H9 (cell line): ENCODE measurements at regions not wholly inside any gene's neighbourhood (a gene's known extent, or its start where the extent isn't known, plus 50 kb on each side); places are given as distances from the start of the nearest gene placed in this dataset.

Experiments used
- DNase-seq: peaks from one replicate; pipeline ENCODE4 v3.0.0-alpha.2; 2017
- H2AFZ ChIP-seq: one replicate; pipeline ENCODE4 v1.6.1; 2013; ENCODE audit warnings: mild to moderate bottlenecking, low read length, control low read depth, moderate library complexity
- H2AK5ac ChIP-seq: 2 replicates; pipeline ENCODE4 v1.6.1; 2013; ENCODE audit warnings: low read length, control low read depth, mixed read lengths; ENCODE audit not compliant: insufficient read length
- H2BK120ac ChIP-seq: one replicate; pipeline ENCODE4 v1.6.1; 2013; ENCODE audit warnings: low read depth, mild to moderate bottlenecking, low read length, control low read depth, inconsistent platforms; ENCODE audit not compliant: poor library complexity, severe bottlenecking
- H2BK12ac ChIP-seq: 2 replicates; pipeline ENCODE4 v1.6.1; 2013; ENCODE audit warnings: low read length, control low read depth, mixed read lengths, low read depth; ENCODE audit not compliant: insufficient read length
- H2BK15ac ChIP-seq: 2 replicates; pipeline ENCODE4 v1.6.1; 2013; ENCODE audit warnings: low read depth, low read length, control low read depth
- H2BK20ac ChIP-seq: one replicate; pipeline ENCODE4 v1.6.1; 2013; ENCODE audit warnings: low read depth, mild to moderate bottlenecking, low read length, control low read depth, inconsistent platforms; ENCODE audit not compliant: poor library complexity, severe bottlenecking
- H2BK5ac ChIP-seq: 2 replicates; pipeline ENCODE4 v1.6.1; 2013; ENCODE audit warnings: low read length, control low read depth, mixed read lengths; ENCODE audit not compliant: insufficient read length
- H3K14ac ChIP-seq: 2 replicates; pipeline ENCODE4 v1.6.1; 2013; ENCODE audit warnings: low read length, control low read depth; ENCODE audit not compliant: insufficient read depth
- H3K18ac ChIP-seq: 2 replicates; pipeline ENCODE4 v1.6.1; 2013; ENCODE audit warnings: low read depth, mild to moderate bottlenecking, mixed read lengths, low read length, control low read depth; ENCODE audit not compliant: insufficient read length
- H3K23ac ChIP-seq: 2 replicates; pipeline ENCODE4 v1.6.1; 2013; ENCODE audit warnings: low read length, control low read depth, mixed read lengths, low read depth; ENCODE audit not compliant: insufficient read length
- H3K23me2 ChIP-seq: 2 replicates; pipeline ENCODE4 v1.6.1; 2013; ENCODE audit warnings: low read depth, mild to moderate bottlenecking, mixed read lengths, low read length, control low read depth; ENCODE audit not compliant: insufficient read length, poor library complexity, severe bottlenecking
- H3K27ac ChIP-seq: 2 replicates; pipeline ENCODE4 v1.5.1; 2013; ENCODE audit warnings: low read length, control low read depth, mixed read lengths, low read depth; ENCODE audit not compliant: insufficient read length
- H3K27me3 ChIP-seq: 2 replicates; pipeline ENCODE4 v1.6.1; 2013; ENCODE audit warnings: low read length, control low read depth, inconsistent platforms; ENCODE audit not compliant: insufficient read depth
- H3K4ac ChIP-seq: 2 replicates; pipeline ENCODE4 v1.6.1; 2013; ENCODE audit warnings: low read depth, mild to moderate bottlenecking, control low read depth, inconsistent platforms, low read length, moderate library complexity
- H3K4me1 ChIP-seq: 2 replicates; pipeline ENCODE4 v1.6.1; 2013; ENCODE audit warnings: low read length, control low read depth, inconsistent platforms; ENCODE audit not compliant: insufficient read depth
- H3K4me2 ChIP-seq: 2 replicates; pipeline ENCODE4 v1.6.1; 2013; ENCODE audit warnings: low read length, control low read depth, mixed read lengths; ENCODE audit not compliant: insufficient read length, insufficient read depth
- H3K56ac ChIP-seq: 2 replicates; pipeline ENCODE4 v1.6.1; 2013; ENCODE audit warnings: low read depth, mild to moderate bottlenecking, mixed read lengths, low read length, control low read depth; ENCODE audit not compliant: insufficient read length
- H3K79me1 ChIP-seq: 2 replicates; pipeline ENCODE4 v1.6.1; 2013; ENCODE audit warnings: low read depth, mild to moderate bottlenecking, moderate library complexity, low read length, control low read depth, inconsistent platforms; ENCODE audit not compliant: insufficient read depth, poor library complexity, severe bottlenecking
- H3K79me2 ChIP-seq: 2 replicates; pipeline ENCODE4 v1.6.1; 2013; ENCODE audit warnings: low read length, control low read depth, inconsistent platforms; ENCODE audit not compliant: insufficient read depth
- H3K9ac ChIP-seq: 2 replicates; pipeline ENCODE4 v1.6.1; 2013; ENCODE audit warnings: low read length, control low read depth, mixed read lengths; ENCODE audit not compliant: insufficient read length; ENCODE audit errors: extremely low read depth
- H3K9me3 ChIP-seq: one replicate; pipeline ENCODE4 v1.6.1; 2013; ENCODE audit warnings: low read depth, low read length, inconsistent platforms; ENCODE audit not compliant: control insufficient read depth
- H3T11ph ChIP-seq: one replicate; pipeline ENCODE4 v1.6.1; 2013; ENCODE audit warnings: mild to moderate bottlenecking, low read length, control low read depth, inconsistent platforms
- H4K20me1 ChIP-seq: one replicate; pipeline ENCODE4 v1.6.1; 2013; ENCODE audit not compliant: control insufficient read depth, insufficient read length, insufficient read depth
- H4K5ac ChIP-seq: 2 replicates; pipeline ENCODE4 v1.6.1; 2013; ENCODE audit warnings: low read depth, mild to moderate bottlenecking, mixed read lengths, low read length, control low read depth; ENCODE audit not compliant: insufficient read length
- H4K8ac ChIP-seq: replicated peaks from 2 replicates; pipeline ENCODE4 v1.6.1; 2013; ENCODE audit warnings: low read length, control low read depth, mixed read lengths, low read depth; ENCODE audit not compliant: insufficient read length
- H4K91ac ChIP-seq: 2 replicates; pipeline ENCODE4 v1.6.1; 2013; ENCODE audit warnings: low read depth, mild to moderate bottlenecking, moderate library complexity, mixed read lengths, low read length, control low read depth; ENCODE audit not compliant: insufficient read length
- H3K27ac Mint-ChIP-seq, 3 experiments: 2 replicates in 2 of 3; 3 replicates in 1 of 3; pipeline ENCODE4 v1.8.0; 2020 to 2021; ENCODE audit warnings: mixed read lengths in 3 of 3, mild to moderate bottlenecking in 1 of 3, moderate library complexity in 1 of 3
- H3K27me3 Mint-ChIP-seq: 2 replicates; pipeline ENCODE4 v1.8.0; 2021; ENCODE audit warnings: low read depth, mild to moderate bottlenecking, moderate library complexity, mixed read lengths
- H3K36me3 Mint-ChIP-seq, 3 experiments: 2 replicates in 2 of 3; 3 replicates in 1 of 3; pipeline ENCODE4 v1.8.0; 2020 to 2021; ENCODE audit warnings: low read depth in 3 of 3, mixed read lengths in 3 of 3; ENCODE audit not compliant: insufficient read depth in 1 of 3
- H3K4me1 Mint-ChIP-seq, 2 experiments: 2 replicates each; pipeline ENCODE4 v1.8.0; 2020; ENCODE audit warnings: mixed read lengths in 2 of 2
- H3K4me3 Mint-ChIP-seq, 2 experiments: 2 replicates in 1 of 2; 3 replicates in 1 of 2; pipeline ENCODE4 v1.8.0; 2020 to 2021; ENCODE audit warnings: mild to moderate bottlenecking in 2 of 2, mixed read lengths in 2 of 2, moderate library complexity in 1 of 2
- H3K9me3 Mint-ChIP-seq, 2 experiments: 2 replicates in 1 of 2; 3 replicates in 1 of 2; pipeline ENCODE4 v1.8.0; 2020; ENCODE audit warnings: mild to moderate bottlenecking in 2 of 2, mixed read lengths in 2 of 2, moderate library complexity in 1 of 2
- whole genome bisulfite sequencing: extraction: QIAGEN DNeasy Blood & Tissue Kit; methylation state at CpG from one replicate; pipeline ENCODE4 v1.1.7; 2013; ENCODE audit warnings: missing lambda C conversion rate, low lambda C conversion rate, mixed read lengths; ENCODE audit not compliant: insufficient read length; ENCODE audit errors: extremely low coverage; 5-methylcytosine and 5-hydroxymethylcytosine counted together
- TF ChIP-seq, protein P1 (sequence below): fragments of 200-600 bp; sonication (generic); conservative IDR thresholded peaks from 3 replicates; pipeline ENCODE4 v1.8.0; 2021; ENCODE audit warnings: antibody characterized with exemption, mild to moderate bottlenecking

DNA sequence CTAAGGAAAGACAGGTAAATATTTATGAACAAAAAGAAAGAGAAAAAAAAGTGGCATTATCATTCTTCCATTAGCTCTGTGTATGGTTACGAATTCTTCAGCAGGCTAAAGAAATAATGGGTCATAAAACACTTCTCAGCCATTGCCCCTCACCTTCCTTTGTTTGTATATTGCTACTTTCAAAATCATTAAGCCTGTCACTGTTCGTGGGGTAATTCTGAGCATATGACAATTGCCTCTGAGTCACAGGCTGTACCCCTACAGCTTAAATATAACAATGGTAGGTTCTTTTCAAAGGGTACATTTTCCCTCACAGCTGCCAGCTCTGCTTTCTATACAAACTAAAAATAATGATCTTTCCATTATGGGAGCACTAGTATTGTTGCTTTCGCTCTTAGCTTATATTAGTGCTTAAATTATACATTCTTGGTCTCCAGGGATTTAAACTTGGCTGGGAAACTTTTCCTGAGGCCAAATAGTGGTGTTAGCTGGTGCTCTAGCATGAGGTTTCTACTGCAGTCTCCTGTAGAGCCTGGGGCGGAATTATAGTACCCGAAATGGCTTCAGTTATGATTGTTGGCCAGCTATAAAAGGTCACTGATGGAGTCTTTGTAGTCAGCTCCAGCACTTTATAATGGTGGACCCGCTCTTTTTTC lies 74.7 kb upstream of the CDH11 start:
- Mint-ChIP-seq H3K36me3 (no peaks in the 10 kb centered on the region; a peak in 1 of 7 replicates), H3K4me3 (no peak overlapping the region), H3K9me3 (no peaks in the 10 kb centered on the region; a peak in 1 of 5 replicates), H3K4me1 (no peaks in the 10 kb centered on the region), H3K27ac (no peak overlapping the region), H3K27me3 (peaks cover 12% of the 10 kb centered on the region)
- Histone ChIP-seq H4K91ac (no peak overlapping the region), H3K27me3 (no peaks in the 10 kb centered on the region), H3K79me1 (no peaks in the 10 kb centered on the region), H2BK12ac (no peak overlapping the region), H3K9ac (no peak overlapping the region), H3K27ac (no peak overlapping the region), H2BK5ac (no peak overlapping the region), H3K79me2 (no peaks in the 10 kb centered on the region), H3K4ac (no peak overlapping the region), H2AFZ (no peak overlapping the region), H3T11ph (no peak overlapping the region), H2BK120ac (no peak overlapping the region), H2BK15ac (no peak overlapping the region), H3K9me3 (no peaks in the 10 kb centered on the region), H3K56ac (no peak overlapping the region), H3K4me1 (no peaks in the 10 kb centered on the region), H2BK20ac (no peak overlapping the region), H4K20me1 (no peaks in the 10 kb centered on the region), H2AK5ac (no peak overlapping the region), H3K14ac (no peak overlapping the region), H4K8ac (no peak overlapping the region), H3K23me2 (no peaks in the 10 kb centered on the region), H3K18ac (no peak overlapping the region), H3K4me2 (no peak overlapping the region), H3K23ac (no peak overlapping the region), H4K5ac (no peak overlapping the region)
- TF ChIP-seq, protein P1, sequence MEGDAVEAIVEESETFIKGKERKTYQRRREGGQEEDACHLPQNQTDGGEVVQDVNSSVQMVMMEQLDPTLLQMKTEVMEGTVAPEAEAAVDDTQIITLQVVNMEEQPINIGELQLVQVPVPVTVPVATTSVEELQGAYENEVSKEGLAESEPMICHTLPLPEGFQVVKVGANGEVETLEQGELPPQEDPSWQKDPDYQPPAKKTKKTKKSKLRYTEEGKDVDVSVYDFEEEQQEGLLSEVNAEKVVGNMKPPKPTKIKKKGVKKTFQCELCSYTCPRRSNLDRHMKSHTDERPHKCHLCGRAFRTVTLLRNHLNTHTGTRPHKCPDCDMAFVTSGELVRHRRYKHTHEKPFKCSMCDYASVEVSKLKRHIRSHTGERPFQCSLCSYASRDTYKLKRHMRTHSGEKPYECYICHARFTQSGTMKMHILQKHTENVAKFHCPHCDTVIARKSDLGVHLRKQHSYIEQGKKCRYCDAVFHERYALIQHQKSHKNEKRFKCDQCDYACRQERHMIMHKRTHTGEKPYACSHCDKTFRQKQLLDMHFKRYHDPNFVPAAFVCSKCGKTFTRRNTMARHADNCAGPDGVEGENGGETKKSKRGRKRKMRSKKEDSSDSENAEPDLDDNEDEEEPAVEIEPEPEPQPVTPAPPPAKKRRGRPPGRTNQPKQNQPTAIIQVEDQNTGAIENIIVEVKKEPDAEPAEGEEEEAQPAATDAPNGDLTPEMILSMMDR = no peak
- whole genome bisulfite sequencing = no CpG with 5 or more reads among the region's 6 CpGs
- no peak for DNase-seq
